Ramos (cell line): ENCODE measurements at regions not wholly inside any gene's neighbourhood (a gene's known extent, or its start where the extent isn't known, plus 50 kb on each side); places are given as distances from the start of the nearest gene placed in this dataset.

ENCODE experiments used
- in situ Hi-C: fragments of 300-500 bp; cut with MboI; formaldehyde crosslinking; loops from one replicate; pipeline ENCODE4 v1.14.3; 2022; ENCODE audit warnings: low sequenced_read_pairs; ENCODE audit not compliant: unreplicated experiment

GRCh38 chr9:109908459-109909390 is 128.7 kb downstream of the PALM2AKAP2 start:
- in situ Hi-C loops = no loop called here

- in situ Hi-C loops = no loop called here
Observed at GRCh38 chr9:109910671-109911518, 130.9 kb downstream of the PALM2AKAP2 start.

GRCh38 chr9:109912082-109912582 is 132.1 kb downstream of the PALM2AKAP2 start:
- in situ Hi-C loops = no loop called here

- in situ Hi-C loops = no loop called here
Observed at GRCh38 chr9:109912726-109913460, 132.9 kb downstream of the PALM2AKAP2 start.

- in situ Hi-C loops = no loop called here
Observed at GRCh38 chr9:109913461-109913810, 133.4 kb downstream of the PALM2AKAP2 start.

- in situ Hi-C loops = loop anchor here (5.0 kb wide), 1 partner anchor 58 kb away; no protein-coding TSS in a partner anchor
Observed at GRCh38 chr9:109914280-109915027, 134.5 kb downstream of the PALM2AKAP2 start.

GRCh38 chr9:109916316-109916715 is 136.3 kb downstream of the PALM2AKAP2 start:
- in situ Hi-C loops = loop anchor here (5.0 kb wide), 1 partner anchor 56 kb away; no protein-coding TSS in a partner anchor

- in situ Hi-C loops = loop anchor here (5.0 kb wide), 1 partner anchor 54 kb away; no protein-coding TSS in a partner anchor
Observed at GRCh38 chr9:109918339-109919163, 138.6 kb downstream of the PALM2AKAP2 start.

GRCh38 chr9:109919736-109920408 is 139.9 kb downstream of the PALM2AKAP2 start:
- in situ Hi-C loops = loop anchor here (5.0 kb wide), 1 partner anchor 52 kb away; no protein-coding TSS in a partner anchor

- in situ Hi-C loops = no loop called here
Observed at GRCh38 chr9:109922617-109923470, 142.8 kb downstream of the PALM2AKAP2 start.

GRCh38 chr9:109923471-109923760 is 143.4 kb downstream of the PALM2AKAP2 start:
- in situ Hi-C loops = no loop called here

GRCh38 chr9:109923806-109924205 is 143.8 kb downstream of the PALM2AKAP2 start:
- in situ Hi-C loops = no loop called here

- in situ Hi-C loops = no loop called here
Observed at GRCh38 chr9:109925799-109926198, 145.8 kb downstream of the PALM2AKAP2 start.

- in situ Hi-C loops = no loop called here
Observed at GRCh38 chr9:109926421-109926869, 146.4 kb downstream of the PALM2AKAP2 start.

GRCh38 chr9:109931623-109932022 is 151.6 kb downstream of the PALM2AKAP2 start:
- in situ Hi-C loops = no loop called here

- in situ Hi-C loops = no loop called here
Observed at GRCh38 chr9:109934136-109934856, 154.3 kb downstream of the PALM2AKAP2 start.

GRCh38 chr9:109934857-109935215 is 154.8 kb downstream of the PALM2AKAP2 start:
- in situ Hi-C loops = no loop called here
